ENCODE measurements at regions not wholly inside any gene's neighbourhood (a gene's known extent, or its start where the extent isn't known, plus 50 kb on each side); places are given as distances from the start of the nearest gene placed in this dataset.

GRCh38 chr4:136690360-136690759 lies 841.9 kb downstream of the PCDH18 start:
- TF ChIP-seq GABPA (IDR thresholded peaks at IDR 0.05; ENCODE audit: low read depth) (no peak), POLR2AphosphoS5 (IDR thresholded peaks at IDR 0.05; ENCODE audit: low read depth) (no peak)
- DNase-seq (ENCODE audit: low read depth in 1 of 2, low spot score in 1 of 2): no peak
- H3K27ac ChIP-seq (replicated peaks): no peak overlapping the region
- H3K27me3 ChIP-seq (ENCODE audit: insufficient read depth, poor library complexity, severe bottlenecking): no peaks in the 10 kb centered on the region
- no peak overlapping the region for H3K4me3 ChIP-seq (replicated peaks; ENCODE audit: insufficient read depth, low read length)

- DNase-seq (ENCODE audit: low read depth in 1 of 2, low spot score in 1 of 2): no peak
- TF ChIP-seq GABPA (IDR thresholded peaks at IDR 0.05; ENCODE audit: low read depth) (no peak), SPI1 (IDR thresholded peaks at IDR 0.05; ENCODE audit: borderline replicate concordance, low read depth) (no peak)
- Histone ChIP-seq H3K4me3 (replicated peaks; ENCODE audit: insufficient read depth, low read length) (no peak overlapping the region), H3K27me3 (ENCODE audit: insufficient read depth, poor library complexity, severe bottlenecking) (no peaks in the 10 kb centered on the region), H3K27ac (replicated peaks) (no peak overlapping the region)
Observed at GRCh38 chr4:136687596-136687995, 844.7 kb downstream of the PCDH18 start.

GRCh38 chr4:136687118-136687517 lies 845.2 kb downstream of the PCDH18 start:
- Histone ChIP-seq H3K4me3 (replicated peaks; ENCODE audit: insufficient read depth, low read length) (no peak overlapping the region), H3K27ac (replicated peaks) (no peak overlapping the region), H3K27me3 (ENCODE audit: insufficient read depth, poor library complexity, severe bottlenecking) (no peaks in the 10 kb centered on the region)
- TF ChIP-seq POLR2AphosphoS5 (IDR thresholded peaks at IDR 0.05; ENCODE audit: low read depth): no peak
- TF ChIP-seq CTCF (IDR thresholded peaks at IDR 0.05; ENCODE audit: insufficient read depth, low read length): no peak
- TF ChIP-seq SPI1 (IDR thresholded peaks at IDR 0.05; ENCODE audit: borderline replicate concordance, low read depth): no peak
- TF ChIP-seq GABPA (IDR thresholded peaks at IDR 0.05; ENCODE audit: low read depth): no peak
- no peak for TF ChIP-seq REST (IDR thresholded peaks at IDR 0.05; ENCODE audit: insufficient replicate concordance, low read depth)
- DNase-seq (ENCODE audit: low read depth in 1 of 2, low spot score in 1 of 2): no peak

GRCh38 chr4:136680761-136681160 lies 851.5 kb downstream of the PCDH18 start:
- TF ChIP-seq REST (IDR thresholded peaks at IDR 0.05; ENCODE audit: insufficient replicate concordance, low read depth) (no peak), CTCF (IDR thresholded peaks at IDR 0.05; ENCODE audit: insufficient read depth, low read length) (no peak), GABPA (IDR thresholded peaks at IDR 0.05; ENCODE audit: low read depth) (no peak), SPI1 (IDR thresholded peaks at IDR 0.05; ENCODE audit: borderline replicate concordance, low read depth) (no peak), POLR2AphosphoS5 (IDR thresholded peaks at IDR 0.05; ENCODE audit: low read depth) (no peak)
- DNase-seq (ENCODE audit: low read depth in 1 of 2, low spot score in 1 of 2): no peak
- Histone ChIP-seq H3K27ac (replicated peaks) (no peak overlapping the region), H3K4me3 (replicated peaks; ENCODE audit: insufficient read depth, low read length) (no peak overlapping the region), H3K27me3 (ENCODE audit: insufficient read depth, poor library complexity, severe bottlenecking) (no peaks in the 10 kb centered on the region)

DNA sequence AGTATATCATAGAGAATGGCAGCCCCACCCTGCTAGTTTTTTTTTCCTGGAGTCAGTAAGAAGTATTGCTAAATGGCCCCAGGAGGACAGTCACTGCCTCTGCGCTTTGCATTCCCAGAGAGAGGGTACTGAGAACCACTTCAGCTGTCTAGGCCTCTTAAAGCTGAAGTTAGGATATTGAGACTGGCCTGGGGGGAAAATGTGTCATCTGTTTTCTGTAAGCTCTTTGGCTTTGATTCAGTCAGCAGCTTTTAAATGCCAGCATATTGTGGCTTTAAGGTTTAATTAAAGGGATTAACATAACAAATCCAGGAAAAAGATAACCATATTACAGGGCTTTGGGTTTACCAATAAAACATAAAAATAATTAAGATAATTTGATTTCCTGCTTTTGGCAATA lies 852.0 kb downstream of the PCDH18 start:
- TF ChIP-seq CTCF (IDR thresholded peaks at IDR 0.05; ENCODE audit: insufficient read depth, low read length): no peak
- TF ChIP-seq POLR2AphosphoS5 (IDR thresholded peaks at IDR 0.05; ENCODE audit: low read depth): no peak
- no peak for TF ChIP-seq SPI1 (IDR thresholded peaks at IDR 0.05; ENCODE audit: borderline replicate concordance, low read depth)
- no peak for TF ChIP-seq GABPA (IDR thresholded peaks at IDR 0.05; ENCODE audit: low read depth)
- TF ChIP-seq REST (IDR thresholded peaks at IDR 0.05; ENCODE audit: insufficient replicate concordance, low read depth): no peak
- Histone ChIP-seq H3K27me3 (ENCODE audit: insufficient read depth, poor library complexity, severe bottlenecking) (no peaks in the 10 kb centered on the region), H3K4me3 (replicated peaks; ENCODE audit: insufficient read depth, low read length) (no peak overlapping the region), H3K27ac (replicated peaks) (no peak overlapping the region)
- no peak for DNase-seq (ENCODE audit: low read depth in 1 of 2, low spot score in 1 of 2)

Data from HL-60 (cell line).